ENCODE measurements at regions not wholly inside any gene's neighbourhood (a gene's known extent, or its start where the extent isn't known, plus 50 kb on each side); places are given as distances from the start of the nearest gene placed in this dataset.

GRCh38 chr3:127396473-127396872 lies 108.6 kb upstream of the PRR20G start:
- TF ChIP-seq CTCF (IDR thresholded peaks at IDR 0.05) (no peak), POLR2A (IDR thresholded peaks at IDR 0.05) (no peak), EP300 (IDR thresholded peaks at IDR 0.05) (no peak)

Measured in ovary (tissue), 3 donors.